CD4-positive, alpha-beta memory T cell (primary cell): ENCODE measurements at regions not wholly inside any gene's neighbourhood (a gene's known extent, or its start where the extent isn't known, plus 50 kb on each side); places are given as distances from the start of the nearest gene placed in this dataset.
"Not testable (repeated sequence)": the region's sequence is repeated elsewhere in the genome, so short reads cannot be mapped to it uniquely, and the experiment has no call there.

Experiments used
- CTCF ChIA-PET: fragments of 350-600 bp; sonication (Branson Sonifier 250); formaldehyde crosslinking; loops from one replicate; lab custom pipeline; 2021; ENCODE audit warnings: inconsistent platforms; ENCODE audit not compliant: partially characterized antibody; lab: Charles Lee
- POLR2A ChIA-PET: fragments of 350-600 bp; sonication (Branson Sonifier 250); formaldehyde crosslinking; loops from one replicate; lab custom pipeline; 2021; ENCODE audit not compliant: partially characterized antibody; lab: Charles Lee
- DNase-seq, 5 donors: peaks; one replicate each; pipeline versions ENCODE4 v3.0.0 to v3.0.0-alpha.2; 2020 to 2022; ENCODE audit warnings: mixed read lengths in 1 of 5
- H3K27ac ChIP-seq: one replicate; pipeline ENCODE4 v1.7.0; 2013; ENCODE audit warnings: low read depth, low read length
- H3K27me3 ChIP-seq: 2 replicates; pipeline ENCODE4 v1.7.0; 2013; ENCODE audit warnings: mild to moderate bottlenecking, low read length, moderate library complexity; ENCODE audit not compliant: insufficient read depth
- H3K36me3 ChIP-seq: 2 replicates; pipeline ENCODE4 v1.7.0; 2013; ENCODE audit warnings: mild to moderate bottlenecking, low read length, moderate library complexity; ENCODE audit not compliant: insufficient read depth
- H3K4me1 ChIP-seq: 2 replicates; pipeline ENCODE4 v1.7.0; 2013; ENCODE audit warnings: mild to moderate bottlenecking, low read length, moderate library complexity; ENCODE audit not compliant: insufficient read depth
- H3K4me3 ChIP-seq, 2 donors: one replicate each; pipeline ENCODE4 v1.7.0; 2013; ENCODE audit warnings: low read length in 2 of 2, mild to moderate bottlenecking in 1 of 2
- H3K9me3 ChIP-seq, 2 donors: one replicate each; pipeline ENCODE4 v1.7.0; 2013; ENCODE audit warnings: low read length in 2 of 2, control low read depth in 1 of 2; ENCODE audit not compliant: control insufficient read depth in 1 of 2
- H3K27ac Mint-ChIP-seq, 7 donors: one replicate each; pipeline ENCODE4 v1.8.0; 2020 to 2021; ENCODE audit warnings: mixed read lengths in 7 of 7, mild to moderate bottlenecking in 6 of 7, inconsistent platforms in 3 of 7, moderate library complexity in 3 of 7
- H3K27me3 Mint-ChIP-seq, 2 donors: one replicate each; pipeline ENCODE4 v1.8.0; 2020 to 2021; ENCODE audit warnings: mixed read lengths in 2 of 2
- H3K36me3 Mint-ChIP-seq, 2 donors: one replicate each; pipeline ENCODE4 v1.8.0; 2020 to 2021; ENCODE audit warnings: mixed read lengths in 2 of 2, inconsistent platforms in 1 of 2, mild to moderate bottlenecking in 1 of 2
- H3K4me1 Mint-ChIP-seq, 4 donors: one replicate each; pipeline ENCODE4 v1.8.0; 2020 to 2021; ENCODE audit warnings: mixed read lengths in 4 of 4, mild to moderate bottlenecking in 1 of 4
- H3K4me3 Mint-ChIP-seq, 8 donors: one replicate each; pipeline ENCODE4 v1.8.0; 2020 to 2021; ENCODE audit warnings: mixed read lengths in 8 of 8, mild to moderate bottlenecking in 7 of 8, moderate library complexity in 6 of 8, inconsistent platforms in 3 of 8
- H3K9me3 Mint-ChIP-seq, 8 donors: one replicate each; pipeline ENCODE4 v1.8.0; 2020 to 2021; ENCODE audit warnings: mixed read lengths in 8 of 8, mild to moderate bottlenecking in 5 of 8, inconsistent platforms in 3 of 8, moderate library complexity in 1 of 8
- intact Hi-C: fragments of 100-400 bp; cut with micrococcal nuclease; formaldehyde crosslinking; loops from one replicate; pipeline ENCODE4 v1.15.1; 2023

DNA sequence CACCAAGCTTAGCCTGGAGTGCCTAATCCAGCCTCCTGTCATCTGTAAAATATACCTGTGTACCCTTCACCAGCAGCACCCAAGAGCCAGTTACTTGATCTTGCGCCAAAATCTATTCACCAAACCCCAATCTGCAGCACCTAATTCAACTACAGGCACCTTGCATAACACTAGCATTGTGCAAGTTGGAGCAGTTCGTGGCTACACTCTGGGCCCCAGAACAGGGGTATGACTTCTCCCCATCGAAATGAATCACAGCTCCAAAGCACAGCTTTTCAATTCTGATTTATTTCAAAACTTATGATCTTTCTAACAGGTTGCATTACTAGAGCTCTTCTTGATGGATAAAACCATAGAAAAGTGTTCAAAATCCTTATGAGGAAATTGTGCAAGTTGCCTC is 100.4 kb upstream of the TCF21 start:
- CTCF ChIA-PET, result no interaction called here
- H3K4me1 Mint-ChIP-seq, result no peaks in the 10 kb centered on the region
- no peaks in the 10 kb centered on the region for H3K36me3 Mint-ChIP-seq
- H3K4me3 Mint-ChIP-seq, result no peak overlapping the region
- Histone ChIP-seq H3K4me1 (no peaks in the 10 kb centered on the region), H3K27me3 (no peaks in the 10 kb centered on the region), H3K9me3 (no peaks in the 10 kb centered on the region), H3K36me3 (no peaks in the 10 kb centered on the region), H3K27ac (no peak overlapping the region), H3K4me3 (no peak overlapping the region)
- no peak for DNase-seq
- peaks cover 0 to 5% (median 1%) of the 10 kb centered on the region in 8 donors for H3K9me3 Mint-ChIP-seq
- peaks cover 1% of the 10 kb centered on the region in 2 donors for H3K27me3 Mint-ChIP-seq
- H3K27ac Mint-ChIP-seq, result no peak overlapping the region
- POLR2A ChIA-PET, result no interaction called here
- intact Hi-C loops, result no loop called here

DNA sequence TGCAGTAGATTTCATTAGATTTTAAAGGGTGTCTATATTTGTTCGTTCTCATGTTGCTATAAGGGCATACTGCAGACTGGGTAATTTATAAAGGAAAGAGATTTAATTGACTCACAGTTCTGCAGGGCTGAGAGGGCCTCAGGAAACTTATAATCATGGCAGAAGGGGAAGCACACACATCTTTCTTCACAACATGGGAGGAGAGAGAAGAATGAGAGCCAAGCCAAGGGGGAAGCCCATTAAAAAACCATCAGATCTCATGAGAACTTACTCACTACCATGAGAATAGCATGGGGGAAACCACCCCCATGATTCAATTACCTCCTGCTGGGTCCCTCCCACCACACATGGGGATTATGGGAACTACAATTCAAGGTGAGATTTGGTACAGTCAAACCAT is 99.5 kb upstream of the TCF21 start:
- H3K4me1 Mint-ChIP-seq, H3K27ac Mint-ChIP-seq, CTCF ChIA-PET: not testable (repeated sequence)

GRCh38 chr6:133790756-133791155 is 98.2 kb upstream of the TCF21 start:
- POLR2A ChIA-PET, H3K27me3 ChIP-seq, H3K9me3 ChIP-seq, DNase-seq, H3K4me3 Mint-ChIP-seq, H3K36me3 ChIP-seq, H3K4me3 ChIP-seq, intact Hi-C loops, H3K4me1 ChIP-seq, H3K4me1 Mint-ChIP-seq, H3K27ac Mint-ChIP-seq, H3K36me3 Mint-ChIP-seq, CTCF ChIA-PET, H3K27ac ChIP-seq, H3K9me3 Mint-ChIP-seq, H3K27me3 Mint-ChIP-seq: not testable (repeated sequence)

More for the DNA sequence above, 99.5 kb upstream of the TCF21 start:
- intact Hi-C loops, H3K4me3 Mint-ChIP-seq, H3K9me3 Mint-ChIP-seq, H3K36me3 ChIP-seq, H3K9me3 ChIP-seq, H3K4me1 ChIP-seq, H3K27ac ChIP-seq, POLR2A ChIA-PET, DNase-seq, H3K27me3 ChIP-seq, H3K36me3 Mint-ChIP-seq, H3K4me3 ChIP-seq, H3K27me3 Mint-ChIP-seq: not testable (repeated sequence)

DNA sequence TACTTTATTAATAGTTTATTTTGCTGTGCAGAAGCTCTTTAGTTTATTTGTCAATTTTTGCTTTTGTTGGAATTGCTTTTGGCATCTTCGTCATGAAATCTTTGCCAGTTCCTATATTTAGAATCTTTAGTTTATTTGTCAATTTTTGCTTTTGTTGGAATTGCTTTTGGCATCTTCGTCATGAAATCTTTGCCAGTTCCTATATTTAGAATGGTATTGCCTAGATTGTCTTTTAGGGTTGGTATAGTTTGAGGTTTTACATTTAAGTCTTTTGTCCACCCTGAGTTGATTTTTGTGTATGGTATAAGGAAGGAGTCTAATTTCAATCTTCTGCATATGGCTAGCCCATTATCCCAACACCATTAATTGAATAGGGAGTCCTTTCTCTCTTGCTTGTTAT is 93.9 kb upstream of the TCF21 start:
- POLR2A ChIA-PET, H3K4me1 Mint-ChIP-seq, H3K27ac ChIP-seq, intact Hi-C loops, H3K27ac Mint-ChIP-seq, H3K27me3 Mint-ChIP-seq, H3K36me3 ChIP-seq, H3K4me3 Mint-ChIP-seq, H3K27me3 ChIP-seq, H3K9me3 ChIP-seq, H3K4me1 ChIP-seq, DNase-seq, CTCF ChIA-PET, H3K4me3 ChIP-seq, H3K36me3 Mint-ChIP-seq: not testable (repeated sequence)
- H3K9me3 Mint-ChIP-seq, result peaks cover 0 to 15% (median 7%) of the 10 kb centered on the region in 8 donors

- POLR2A ChIA-PET, result no interaction called here
- no peaks in the 10 kb centered on the region for H3K4me1 ChIP-seq
- no peak overlapping the region for H3K4me3 ChIP-seq
- Mint-ChIP-seq H3K9me3 (peaks cover 0 to 15% (median 7%) of the 10 kb centered on the region in 8 donors), H3K27ac (no peak overlapping the region), H3K4me1 (no peaks in the 10 kb centered on the region), H3K4me3 (no peak overlapping the region), H3K27me3 (peaks cover 0 to 1% of the 10 kb centered on the region in 2 donors), H3K36me3 (no peaks in the 10 kb centered on the region)
- H3K36me3 ChIP-seq, result no peaks in the 10 kb centered on the region
- intact Hi-C loops, result no loop called here
- CTCF ChIA-PET, result no interaction called here
- H3K27ac ChIP-seq, result no peak overlapping the region
- no peak for DNase-seq
- no peaks in the 10 kb centered on the region for H3K9me3 ChIP-seq
- no peaks in the 10 kb centered on the region for H3K27me3 ChIP-seq
These were observed 92.7 kb upstream of the TCF21 start for GRCh38 chr6:133796235-133796634.

DNA sequence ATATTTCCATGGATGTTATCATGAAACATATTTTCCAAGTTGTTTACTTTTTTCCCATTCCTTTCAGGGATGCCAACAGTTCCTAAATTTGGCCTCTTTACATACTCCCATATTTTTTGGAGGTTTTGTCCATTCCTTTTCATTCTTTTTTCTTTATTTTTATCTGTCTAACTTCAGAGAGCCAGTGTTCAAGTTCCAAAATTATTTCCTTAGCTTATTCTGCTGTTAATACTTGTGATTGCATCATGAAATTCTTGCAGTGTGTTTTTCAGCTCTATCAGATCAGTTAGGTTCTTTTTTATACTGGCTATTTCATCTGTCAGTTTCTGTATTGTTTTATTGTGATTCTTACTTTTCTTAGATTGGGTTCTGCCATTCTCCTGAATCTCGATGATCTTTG is 89.9 kb upstream of the TCF21 start:
- no peak overlapping the region for H3K27ac ChIP-seq
- H3K36me3 ChIP-seq, result no peaks in the 10 kb centered on the region
- Mint-ChIP-seq H3K4me3 (no peak overlapping the region), H3K27ac (no peak overlapping the region), H3K4me1 (no peaks in the 10 kb centered on the region), H3K9me3 (peaks cover 0 to 15% (median 5%) of the 10 kb centered on the region in 8 donors), H3K36me3 (no peaks in the 10 kb centered on the region), H3K27me3 (peaks cover 1 to 5% of the 10 kb centered on the region in 2 donors)
- H3K27me3 ChIP-seq, result no peaks in the 10 kb centered on the region
- intact Hi-C loops, result no loop called here
- no peak for DNase-seq
- ChIA-PET CTCF (no interaction called here), POLR2A (no interaction called here)
- no peaks in the 10 kb centered on the region for H3K4me1 ChIP-seq
- no peak overlapping the region for H3K4me3 ChIP-seq
- H3K9me3 ChIP-seq, result no peaks in the 10 kb centered on the region

- H3K4me3 Mint-ChIP-seq, result no peak overlapping the region
- H3K36me3 ChIP-seq, result no peaks in the 10 kb centered on the region
- no peaks in the 10 kb centered on the region for H3K4me1 ChIP-seq
- no peaks in the 10 kb centered on the region for H3K36me3 Mint-ChIP-seq
- no peak overlapping the region for H3K4me3 ChIP-seq
- no peaks in the 10 kb centered on the region for H3K9me3 ChIP-seq
- H3K9me3 Mint-ChIP-seq, result peaks cover 0 to 10% (median 3%) of the 10 kb centered on the region in 8 donors
- H3K27ac ChIP-seq, result no peak overlapping the region
- DNase-seq, result no peak
- H3K27me3 ChIP-seq, result no peaks in the 10 kb centered on the region
- no peak overlapping the region for H3K27ac Mint-ChIP-seq
- peaks cover 0 to 1% (median 0%) of the 10 kb centered on the region in 4 donors for H3K4me1 Mint-ChIP-seq
- ChIA-PET POLR2A (no interaction called here), CTCF (interaction anchor here (2.5 kb wide), 1 partner anchor 14 kb away, joined by 8 read pairs; no protein-coding TSS in a partner anchor)
- intact Hi-C loops, result no loop called here
- peaks cover 13 to 14% of the 10 kb centered on the region in 2 donors for H3K27me3 Mint-ChIP-seq
These were observed 86.1 kb upstream of the TCF21 start for GRCh38 chr6:133802861-133803260.

- H3K36me3 Mint-ChIP-seq, result no peaks in the 10 kb centered on the region
- H3K4me3 Mint-ChIP-seq, result no peak overlapping the region
- H3K27me3 ChIP-seq, result no peaks in the 10 kb centered on the region
- H3K9me3 ChIP-seq, result no peaks in the 10 kb centered on the region
- peaks cover 13 to 14% of the 10 kb centered on the region in 2 donors for H3K27me3 Mint-ChIP-seq
- peaks cover 0 to 5% (median 1%) of the 10 kb centered on the region in 8 donors for H3K9me3 Mint-ChIP-seq
- no peaks in the 10 kb centered on the region for H3K36me3 ChIP-seq
- DNase-seq, result no peak
- no peak overlapping the region for H3K27ac ChIP-seq
- H3K4me1 ChIP-seq, result no peaks in the 10 kb centered on the region
- H3K27ac Mint-ChIP-seq, result no peak overlapping the region
- POLR2A ChIA-PET, result no interaction called here
- CTCF ChIA-PET, result no interaction called here
- intact Hi-C loops, result no loop called here
- peaks cover 0 to 1% (median 0%) of the 10 kb centered on the region in 4 donors for H3K4me1 Mint-ChIP-seq
- no peak overlapping the region for H3K4me3 ChIP-seq
These were observed 84.6 kb upstream of the TCF21 start for GRCh38 chr6:133804265-133804664.
